ENCODE measurements at regions not wholly inside any gene's neighbourhood (a gene's known extent, or its start where the extent isn't known, plus 50 kb on each side); places are given as distances from the start of the nearest gene placed in this dataset.

- 94 to 100% methylated on average over 1 of the region's 1 CpG for WGBS, 2 donors
- Histone ChIP-seq H3K4me1 (ENCODE audit: control insufficient read depth in 1 of 2, insufficient read depth in 2 of 2, low read length in 2 of 2) (peaks cover 0 to 5% of the 10 kb centered on the region in 2 donors), H3K9me3 (ENCODE audit: control insufficient read depth, low read length) (no peaks in the 10 kb centered on the region), H3K4me3 (ENCODE audit: low read length in 2 of 2) (no peak overlapping the region), H3K36me3 (ENCODE audit: control insufficient read depth in 1 of 2, insufficient read depth in 2 of 2, low read length in 1 of 2) (no peaks in the 10 kb centered on the region), H3K27me3 (ENCODE audit: control insufficient read depth in 1 of 2, insufficient read depth in 2 of 2, low read length in 1 of 2) (no peaks in the 10 kb centered on the region), H3K27ac (ENCODE audit: low read depth in 1 of 2, low read length in 2 of 2) (no peak overlapping the region)
- intact Hi-C loops (cut with DNase I), result no loop called here
- ATAC-seq (ENCODE audit: low FRiP score), result no peak
- no peak for DNase-seq
These were observed 213.4 kb upstream of the STK17B start for GRCh38 chr2:196384729-196385128.

GRCh38 chr2:196389670-196390069 lies 218.3 kb upstream of the STK17B start:
- H3K9me3 ChIP-seq (ENCODE audit: control insufficient read depth, low read length), result no peaks in the 10 kb centered on the region
- H3K27ac ChIP-seq (ENCODE audit: low read depth in 1 of 2, low read length in 2 of 2), result no peak overlapping the region
- H3K36me3 ChIP-seq (ENCODE audit: control insufficient read depth in 1 of 2, insufficient read depth in 2 of 2, low read length in 1 of 2), result no peaks in the 10 kb centered on the region
- DNase-seq (no peak), ATAC-seq (ENCODE audit: low FRiP score) (no peak)
- intact Hi-C loops (cut with DNase I), result no loop called here
- no peaks in the 10 kb centered on the region for H3K4me1 ChIP-seq (ENCODE audit: control insufficient read depth in 1 of 2, insufficient read depth in 2 of 2, low read length in 2 of 2)
- no peaks in the 10 kb centered on the region for H3K27me3 ChIP-seq (ENCODE audit: control insufficient read depth in 1 of 2, insufficient read depth in 2 of 2, low read length in 1 of 2)
- H3K4me3 ChIP-seq (ENCODE audit: low read length in 2 of 2), result no peak overlapping the region

GRCh38 chr2:196390243-196391148 lies 219.1 kb upstream of the STK17B start:
- no peaks in the 10 kb centered on the region for H3K4me1 ChIP-seq (ENCODE audit: control insufficient read depth in 1 of 2, insufficient read depth in 2 of 2, low read length in 2 of 2)
- intact Hi-C loops (cut with DNase I), result no loop called here
- H3K36me3 ChIP-seq (ENCODE audit: control insufficient read depth in 1 of 2, insufficient read depth in 2 of 2, low read length in 1 of 2), result no peaks in the 10 kb centered on the region
- no peak for DNase-seq
- no peak overlapping the region for H3K27ac ChIP-seq (ENCODE audit: low read depth in 1 of 2, low read length in 2 of 2)
- ATAC-seq (ENCODE audit: low FRiP score), result no peak
- 65 to 67% methylated on average over 6 of the region's 6 CpGs for WGBS, 2 donors
- no peaks in the 10 kb centered on the region for H3K27me3 ChIP-seq (ENCODE audit: control insufficient read depth in 1 of 2, insufficient read depth in 2 of 2, low read length in 1 of 2)
- no peaks in the 10 kb centered on the region for H3K9me3 ChIP-seq (ENCODE audit: control insufficient read depth, low read length)
- no peak overlapping the region for H3K4me3 ChIP-seq (ENCODE audit: low read length in 2 of 2)

GRCh38 chr2:196391149-196391479 lies 219.7 kb upstream of the STK17B start:
- Histone ChIP-seq H3K27ac (ENCODE audit: low read depth in 1 of 2, low read length in 2 of 2) (no peak overlapping the region), H3K4me1 (ENCODE audit: control insufficient read depth in 1 of 2, insufficient read depth in 2 of 2, low read length in 2 of 2) (no peaks in the 10 kb centered on the region), H3K4me3 (ENCODE audit: low read length in 2 of 2) (no peak overlapping the region), H3K27me3 (ENCODE audit: control insufficient read depth in 1 of 2, insufficient read depth in 2 of 2, low read length in 1 of 2) (no peaks in the 10 kb centered on the region), H3K9me3 (ENCODE audit: control insufficient read depth, low read length) (no peaks in the 10 kb centered on the region), H3K36me3 (ENCODE audit: control insufficient read depth in 1 of 2, insufficient read depth in 2 of 2, low read length in 1 of 2) (no peaks in the 10 kb centered on the region)
- WGBS, 2 donors, result 95 to 96% methylated on average over 1 of the region's 1 CpG
- DNase-seq (no peak), ATAC-seq (ENCODE audit: low FRiP score) (no peak)
- intact Hi-C loops (cut with DNase I), result no loop called here

- Histone ChIP-seq H3K9me3 (ENCODE audit: control insufficient read depth, low read length) (no peaks in the 10 kb centered on the region), H3K4me3 (ENCODE audit: low read length in 2 of 2) (no peak overlapping the region), H3K27ac (ENCODE audit: low read depth in 1 of 2, low read length in 2 of 2) (peak overlapping the region in 1 of 2 donors; percentile 51), H3K4me1 (ENCODE audit: control insufficient read depth in 1 of 2, insufficient read depth in 2 of 2, low read length in 2 of 2) (peaks cover 0 to 5% of the 10 kb centered on the region in 2 donors), H3K36me3 (ENCODE audit: control insufficient read depth in 1 of 2, insufficient read depth in 2 of 2, low read length in 1 of 2) (no peaks in the 10 kb centered on the region), H3K27me3 (ENCODE audit: control insufficient read depth in 1 of 2, insufficient read depth in 2 of 2, low read length in 1 of 2) (no peaks in the 10 kb centered on the region)
- intact Hi-C loops (cut with DNase I), result no loop called here
- 94 to 97% methylated on average over 1 of the region's 1 CpG for WGBS, 2 donors
- ATAC-seq (ENCODE audit: low FRiP score) (no peak), DNase-seq (no peak)
These were observed 227.7 kb upstream of the STK17B start for GRCh38 chr2:196399096-196399495.

DNA sequence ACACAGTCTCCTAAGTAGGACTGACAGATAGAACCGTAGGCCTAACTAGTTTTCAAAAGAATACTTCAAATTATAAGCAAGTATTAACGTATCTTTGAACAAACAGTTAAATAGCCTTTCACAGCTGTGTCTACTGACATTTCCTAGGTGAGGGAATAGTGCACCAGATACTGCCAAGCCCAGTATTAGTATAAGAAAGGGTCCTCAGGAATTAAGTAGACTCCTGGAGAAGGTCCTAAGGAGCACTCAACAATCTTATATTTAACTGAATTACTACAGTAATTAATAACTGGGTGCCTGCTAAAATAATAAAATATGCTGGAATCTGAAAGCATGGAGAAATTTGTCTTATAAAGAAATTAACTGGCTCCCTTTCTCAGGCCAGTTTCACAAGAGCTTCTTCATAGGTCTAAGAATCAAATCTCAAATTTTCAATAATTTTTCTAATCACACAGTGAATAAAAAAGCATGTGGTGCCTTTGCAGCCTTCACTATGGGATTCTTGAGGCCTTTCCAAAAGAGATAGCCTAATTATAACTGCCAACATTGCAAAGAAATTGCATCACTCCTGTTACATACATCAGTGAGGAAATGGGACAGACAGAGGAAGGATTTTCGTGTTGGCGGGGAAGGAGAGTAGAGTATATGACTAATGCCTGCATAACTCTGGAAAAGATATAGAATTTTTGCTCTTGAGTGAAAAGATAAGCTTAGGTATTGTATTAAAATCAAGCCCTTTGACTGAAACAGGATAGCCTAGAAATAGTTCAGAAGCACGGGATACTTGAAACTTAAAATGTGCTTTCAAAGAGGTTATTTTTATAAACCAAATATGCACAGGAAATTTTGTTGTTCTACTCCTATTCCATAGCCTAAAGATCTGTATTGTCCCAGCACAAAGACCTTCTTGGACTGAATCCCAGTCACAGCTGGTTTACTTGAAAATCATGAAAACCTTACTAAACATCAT lies 228.6 kb upstream of the STK17B start:
- Histone ChIP-seq H3K27me3 (ENCODE audit: control insufficient read depth in 1 of 2, insufficient read depth in 2 of 2, low read length in 1 of 2) (no peaks in the 10 kb centered on the region), H3K4me3 (ENCODE audit: low read length in 2 of 2) (no peak overlapping the region), H3K36me3 (ENCODE audit: control insufficient read depth in 1 of 2, insufficient read depth in 2 of 2, low read length in 1 of 2) (no peaks in the 10 kb centered on the region), H3K4me1 (ENCODE audit: control insufficient read depth in 1 of 2, insufficient read depth in 2 of 2, low read length in 2 of 2) (peaks cover 0 to 5% of the 10 kb centered on the region in 2 donors), H3K9me3 (ENCODE audit: control insufficient read depth, low read length) (no peaks in the 10 kb centered on the region), H3K27ac (ENCODE audit: low read depth in 1 of 2, low read length in 2 of 2) (no peak overlapping the region)
- DNase-seq (no peak), ATAC-seq (ENCODE audit: low FRiP score) (no peak)
- WGBS, 2 donors, result 13% methylated on average over 5 of the region's 5 CpGs
- intact Hi-C loops (cut with DNase I), result no loop called here

DNA sequence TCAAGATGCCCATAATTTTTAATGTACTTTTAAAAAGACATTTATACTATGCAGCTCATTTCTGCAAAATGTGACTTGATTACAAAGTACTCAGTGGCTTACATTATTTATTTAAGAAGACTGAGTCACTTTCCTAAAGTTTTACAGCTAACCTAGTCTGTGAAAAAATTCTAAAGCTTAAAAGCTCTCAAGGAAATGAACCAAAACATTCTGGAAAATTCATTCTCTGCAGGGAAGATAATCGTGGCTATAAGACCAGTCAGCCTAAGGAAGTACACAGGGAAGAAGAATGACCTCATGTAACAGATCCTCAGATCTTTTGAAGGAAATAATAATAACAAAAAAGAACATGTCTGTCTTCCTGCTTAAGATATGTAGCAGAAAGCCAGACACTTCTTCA lies 232.1 kb upstream of the STK17B start:
- 0 to 6% methylated on average over 1 of the region's 1 CpG for WGBS, 2 donors
- no peak for ATAC-seq (ENCODE audit: low FRiP score)
- DNase-seq, result no peak
- Histone ChIP-seq H3K27me3 (ENCODE audit: control insufficient read depth in 1 of 2, insufficient read depth in 2 of 2, low read length in 1 of 2) (no peaks in the 10 kb centered on the region), H3K4me1 (ENCODE audit: control insufficient read depth in 1 of 2, insufficient read depth in 2 of 2, low read length in 2 of 2) (peaks cover 0 to 5% of the 10 kb centered on the region in 2 donors), H3K9me3 (ENCODE audit: control insufficient read depth, low read length) (no peaks in the 10 kb centered on the region), H3K27ac (ENCODE audit: low read depth in 1 of 2, low read length in 2 of 2) (no peak overlapping the region), H3K4me3 (ENCODE audit: low read length in 2 of 2) (no peak overlapping the region), H3K36me3 (ENCODE audit: control insufficient read depth in 1 of 2, insufficient read depth in 2 of 2, low read length in 1 of 2) (peaks cover 0 to 2% of the 10 kb centered on the region in 2 donors)
- intact Hi-C loops (cut with DNase I), result no loop called here

DNA sequence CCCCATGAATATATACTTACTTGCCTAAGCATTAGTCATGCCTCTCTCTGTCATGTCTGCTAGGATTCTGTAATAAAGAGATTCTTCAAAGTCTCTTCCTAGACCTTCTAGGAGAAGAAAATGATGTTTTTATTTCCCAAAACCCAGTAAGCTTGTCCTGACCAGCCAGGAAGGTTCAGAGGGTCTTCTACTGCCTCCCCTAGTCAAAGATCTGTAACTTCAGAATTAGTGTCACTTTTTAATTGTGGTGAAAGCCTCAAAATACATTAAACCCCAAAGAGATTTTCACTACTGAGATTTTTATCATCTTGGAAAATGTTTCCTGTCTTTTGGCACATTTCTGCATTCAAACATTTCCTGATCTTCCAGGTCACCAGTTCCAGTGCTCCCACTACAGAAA lies 232.9 kb upstream of the STK17B start:
- H3K9me3 ChIP-seq (ENCODE audit: control insufficient read depth, low read length), result no peaks in the 10 kb centered on the region
- DNase-seq, result no peak
- ATAC-seq (ENCODE audit: low FRiP score), result no peak
- no peak overlapping the region for H3K4me3 ChIP-seq (ENCODE audit: low read length in 2 of 2)
- H3K4me1 ChIP-seq (ENCODE audit: control insufficient read depth in 1 of 2, insufficient read depth in 2 of 2, low read length in 2 of 2), result peaks cover 0 to 4% of the 10 kb centered on the region in 2 donors
- intact Hi-C loops (cut with DNase I), result no loop called here
- peaks cover 0 to 2% of the 10 kb centered on the region in 2 donors for H3K36me3 ChIP-seq (ENCODE audit: control insufficient read depth in 1 of 2, insufficient read depth in 2 of 2, low read length in 1 of 2)
- H3K27me3 ChIP-seq (ENCODE audit: control insufficient read depth in 1 of 2, insufficient read depth in 2 of 2, low read length in 1 of 2), result no peaks in the 10 kb centered on the region
- H3K27ac ChIP-seq (ENCODE audit: low read depth in 1 of 2, low read length in 2 of 2), result no peak overlapping the region
